Skin epidermis (tissue), 12 donors: ENCODE measurements at regions not wholly inside any gene's neighbourhood (a gene's known extent, or its start where the extent isn't known, plus 50 kb on each side); places are given as distances from the start of the nearest gene placed in this dataset.

Experiments used
- H3K27ac ChIP-seq, 21 experiments: fragments of 200-600 bp; sonication (generic) in 11 of 21; one replicate each; pipeline ENCODE4 v1.5.0; 2020; ENCODE audit warnings: mild to moderate bottlenecking in 3 of 21, inconsistent platforms in 2 of 21, moderate library complexity in 2 of 21
- H3K4me3 ChIP-seq, 7 experiments: fragments of 200-600 bp; sonication (generic) in 2 of 7; one replicate each; pipeline ENCODE4 v1.5.0; 2020; ENCODE audit warnings: inconsistent platforms in 2 of 7, mild to moderate bottlenecking in 2 of 7, moderate library complexity in 1 of 7

- H3K27ac ChIP-seq: no peak overlapping the region
- H3K4me3 ChIP-seq: no peak overlapping the region
Measured at GRCh38 chr11:57097149-57097548, 84.6 kb upstream of the LRRC55 start.

GRCh38 chr11:57098191-57098590, 83.6 kb upstream of the LRRC55 start:
- Histone ChIP-seq H3K27ac (no peak overlapping the region), H3K4me3 (no peak overlapping the region)

- Histone ChIP-seq H3K27ac (no peak overlapping the region), H3K4me3 (no peak overlapping the region)
Measured at GRCh38 chr11:57100638-57101331, 81.0 kb upstream of the LRRC55 start.

- no peak overlapping the region for H3K27ac ChIP-seq
- no peak overlapping the region for H3K4me3 ChIP-seq
Measured at GRCh38 chr11:57103899-57104605, 77.7 kb upstream of the LRRC55 start.

- Histone ChIP-seq H3K27ac (no peak overlapping the region), H3K4me3 (no peak overlapping the region)
Measured at GRCh38 chr11:57109331-57109730, 72.4 kb upstream of the LRRC55 start.

- H3K27ac ChIP-seq: no peak overlapping the region
- H3K4me3 ChIP-seq: no peak overlapping the region
Measured at GRCh38 chr11:57111619-57112018, 70.1 kb upstream of the LRRC55 start.

- H3K4me3 ChIP-seq: no peak overlapping the region
Measured at GRCh38 chr11:57116654-57117053, 65.1 kb upstream of the LRRC55 start.

GRCh38 chr11:57120192-57120965, 61.4 kb upstream of the LRRC55 start:
- H3K4me3 ChIP-seq: no peak overlapping the region
- no peak overlapping the region for H3K27ac ChIP-seq

More at GRCh38 chr11:57116654-57117053, 65.1 kb upstream of the LRRC55 start:
- H3K27ac ChIP-seq: no peak overlapping the region

GRCh38 chr11:57121996-57122395, 59.8 kb upstream of the LRRC55 start:
- Histone ChIP-seq H3K27ac (no peak overlapping the region), H3K4me3 (no peak overlapping the region)

- H3K4me3 ChIP-seq: no peak overlapping the region
- no peak overlapping the region for H3K27ac ChIP-seq
Measured at GRCh38 chr11:57123590-57123989, 58.2 kb upstream of the LRRC55 start.

- no peak overlapping the region for H3K27ac ChIP-seq
Measured at GRCh38 chr11:57124505-57124904, 57.2 kb upstream of the LRRC55 start.

GRCh38 chr11:57124917-57125316, 56.8 kb upstream of the LRRC55 start:
- H3K4me3 ChIP-seq: no peak overlapping the region
- H3K27ac ChIP-seq: no peak overlapping the region

More at GRCh38 chr11:57124505-57124904, 57.2 kb upstream of the LRRC55 start:
- no peak overlapping the region for H3K4me3 ChIP-seq

GRCh38 chr11:57126766-57127400, 54.9 kb upstream of the LRRC55 start:
- Histone ChIP-seq H3K4me3 (no peak overlapping the region), H3K27ac (no peak overlapping the region)

- H3K4me3 ChIP-seq: no peak overlapping the region
- no peak overlapping the region for H3K27ac ChIP-seq
Measured at GRCh38 chr11:57131080-57131790, 50.5 kb upstream of the LRRC55 start.
